Colonic mucosa (tissue), 4 donors: ENCODE measurements at regions not wholly inside any gene's neighbourhood (a gene's known extent, or its start where the extent isn't known, plus 50 kb on each side); places are given as distances from the start of the nearest gene placed in this dataset.

Source experiments
- DNase-seq: peaks from one replicate; pipeline ENCODE4 v3.0.0-alpha.2; 2020
- H3K27ac ChIP-seq: fragments of 200-600 bp; one replicate; pipeline ENCODE4 v1.8.0; 2021
- H3K27me3 ChIP-seq: fragments of 200-600 bp; one replicate; pipeline ENCODE4 v1.8.0; 2021
- H3K36me3 ChIP-seq: fragments of 200-600 bp; one replicate; pipeline ENCODE4 v1.8.0; 2021
- H3K4me1 ChIP-seq: fragments of 200-600 bp; one replicate; pipeline ENCODE4 v1.8.0; 2021; ENCODE audit warnings: mild to moderate bottlenecking
- H3K4me3 ChIP-seq: fragments of 200-600 bp; one replicate; pipeline ENCODE4 v1.8.0; 2021
- H3K9ac ChIP-seq, 2 donors: one replicate each; pipeline ENCODE4 v1.7.0; 2013; ENCODE audit warnings: control low read depth in 2 of 2, low read depth in 2 of 2, low read length in 2 of 2
- H3K9me3 ChIP-seq: fragments of 200-600 bp; one replicate; pipeline ENCODE4 v1.8.0; 2021
- CTCF ChIP-seq: fragments of 200-600 bp; IDR thresholded peaks from one replicate; pipeline ENCODE4 v1.8.0; 2022; ENCODE audit warnings: antibody characterized with exemption, mild to moderate bottlenecking
- intact Hi-C: fragments of 100-400 bp; cut with DNase I; formaldehyde crosslinking; loops from one replicate; pipeline ENCODE4 v1.14.1; 2022
- donor health status: healthy.
- donor health status: DM: no; HTN: no; CAD: no.
- donor health status: DM: no; HTN: no; CAD: no.

GRCh38 chr5:155761502-155761901 lies 565.5 kb upstream of the SGCD start:
- H3K9ac ChIP-seq, result no peak overlapping the region
- H3K9me3 ChIP-seq, result no peaks in the 10 kb centered on the region
- no peak overlapping the region for H3K27ac ChIP-seq
- H3K4me1 ChIP-seq, result no peaks in the 10 kb centered on the region
- no peaks in the 10 kb centered on the region for H3K27me3 ChIP-seq
- no peaks in the 10 kb centered on the region for H3K36me3 ChIP-seq
- no peak for DNase-seq
- intact Hi-C loops, result no loop called here
- H3K4me3 ChIP-seq, result no peak overlapping the region
- no peak for TF ChIP-seq CTCF

- no peak for TF ChIP-seq CTCF
- intact Hi-C loops, result no loop called here
- no peak for DNase-seq
- Histone ChIP-seq H3K4me1 (no peaks in the 10 kb centered on the region), H3K4me3 (no peak overlapping the region), H3K9ac (no peak overlapping the region), H3K36me3 (no peaks in the 10 kb centered on the region), H3K27ac (no peak overlapping the region), H3K27me3 (no peaks in the 10 kb centered on the region), H3K9me3 (no peaks in the 10 kb centered on the region)
Observed at GRCh38 chr5:155765715-155766114, 561.2 kb upstream of the SGCD start.

DNA sequence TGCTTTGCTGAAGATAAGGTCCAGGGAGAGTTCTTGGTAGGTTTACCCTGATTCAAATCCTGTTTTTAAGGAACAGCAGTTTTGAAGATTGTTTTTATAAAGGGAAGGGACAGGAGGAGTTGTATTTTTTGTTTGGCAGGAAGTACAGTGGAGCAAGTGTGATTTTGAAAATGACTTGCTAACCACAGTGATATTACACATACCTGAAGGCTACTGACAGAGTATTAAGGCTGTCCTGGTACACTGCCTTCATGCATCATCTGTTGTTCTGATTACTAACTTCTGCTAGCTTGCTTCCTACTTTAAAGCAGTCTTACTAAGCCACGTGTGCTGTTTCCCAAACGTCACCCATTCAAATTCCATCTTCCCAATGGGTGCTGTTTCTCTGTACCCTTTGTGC lies 559.5 kb upstream of the SGCD start:
- H3K36me3 ChIP-seq, result no peaks in the 10 kb centered on the region
- TF ChIP-seq CTCF, result no peak
- H3K27me3 ChIP-seq, result no peaks in the 10 kb centered on the region
- no peak overlapping the region for H3K27ac ChIP-seq
- H3K9me3 ChIP-seq, result no peaks in the 10 kb centered on the region
- intact Hi-C loops, result no loop called here
- no peaks in the 10 kb centered on the region for H3K4me1 ChIP-seq
- H3K4me3 ChIP-seq, result no peak overlapping the region
- DNase-seq, result no peak
- no peak overlapping the region for H3K9ac ChIP-seq

DNA sequence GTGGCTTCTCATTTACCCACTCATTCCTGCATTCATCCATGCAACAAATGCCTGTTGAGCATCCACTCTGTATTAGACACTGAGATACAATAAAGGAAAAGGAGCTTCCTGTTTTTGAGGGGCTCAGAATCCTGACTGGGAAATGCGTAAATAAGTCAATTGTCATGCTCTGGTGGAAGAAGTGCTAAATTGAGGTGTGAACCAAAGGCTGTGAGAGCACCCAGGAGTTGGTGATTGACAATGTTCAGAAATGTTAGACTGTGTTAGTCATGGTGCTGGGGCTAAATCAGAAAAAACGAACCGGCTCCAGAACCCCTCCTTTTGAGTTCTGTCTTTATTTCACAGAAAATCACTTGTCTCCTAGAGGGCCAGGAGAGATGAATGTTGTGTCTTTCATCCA lies 558.6 kb upstream of the SGCD start:
- no peak overlapping the region for H3K27ac ChIP-seq
- H3K4me3 ChIP-seq, result no peak overlapping the region
- no peak overlapping the region for H3K9ac ChIP-seq
- H3K4me1 ChIP-seq, result no peaks in the 10 kb centered on the region
- TF ChIP-seq CTCF, result no peak
- H3K9me3 ChIP-seq, result no peaks in the 10 kb centered on the region
- intact Hi-C loops, result no loop called here
- no peaks in the 10 kb centered on the region for H3K27me3 ChIP-seq
- no peak for DNase-seq
- no peaks in the 10 kb centered on the region for H3K36me3 ChIP-seq

DNA sequence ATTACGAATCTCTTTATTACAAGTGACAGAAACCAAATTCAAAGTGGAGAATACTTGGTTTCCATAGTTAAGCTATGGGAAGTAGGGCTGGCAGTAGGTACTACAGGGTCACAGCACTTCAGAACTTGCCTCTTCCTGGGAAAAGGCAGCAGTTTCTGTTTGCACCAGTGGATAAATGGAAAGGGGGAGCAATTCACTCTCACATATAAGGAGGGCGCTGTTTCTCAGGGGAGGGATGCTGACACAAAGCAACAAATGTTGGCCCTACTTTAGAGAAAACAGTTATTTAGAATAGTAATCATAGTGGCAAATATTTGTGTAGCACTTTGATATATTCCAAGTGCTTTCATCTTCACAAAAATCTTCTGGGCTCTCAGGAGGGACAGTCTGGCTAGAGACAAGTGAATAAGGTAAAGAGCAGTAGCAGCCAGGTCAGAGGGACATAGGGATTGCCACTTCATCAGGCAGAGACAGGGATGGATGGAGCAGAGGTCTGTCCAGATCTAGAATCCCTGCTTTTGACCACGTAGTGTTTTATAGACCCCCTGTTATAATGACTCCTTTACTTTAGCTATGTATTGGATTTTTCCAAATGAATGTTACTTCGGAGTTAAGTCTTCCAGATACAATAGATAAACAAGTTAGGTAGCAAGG lies 554.8 kb upstream of the SGCD start:
- intact Hi-C loops, result no loop called here
- H3K9me3 ChIP-seq, result no peaks in the 10 kb centered on the region
- H3K27me3 ChIP-seq, result no peaks in the 10 kb centered on the region
- no peak overlapping the region for H3K27ac ChIP-seq
- no peaks in the 10 kb centered on the region for H3K4me1 ChIP-seq
- H3K36me3 ChIP-seq, result no peaks in the 10 kb centered on the region
- no peak overlapping the region for H3K9ac ChIP-seq
- no peak for TF ChIP-seq CTCF
- no peak overlapping the region for H3K4me3 ChIP-seq
- no peak for DNase-seq
